PFSK-1 (cell line): ENCODE measurements at regions not wholly inside any gene's neighbourhood (a gene's known extent, or its start where the extent isn't known, plus 50 kb on each side); places are given as distances from the start of the nearest gene placed in this dataset.

Source experiments
- FOXP2 ChIP-seq: optimal IDR thresholded peaks from 2 replicates; pipeline ENCODE3; 2011; ENCODE audit warnings: borderline replicate concordance, control low read depth, inconsistent platforms; ENCODE audit not compliant: insufficient read depth; ENCODE audit errors: extremely low read length, extremely low read depth
- POLR2AphosphoS5 ChIP-seq: IDR thresholded peaks from 2 replicates; pipeline ENCODE4 v1.6.1; 2012; ENCODE audit warnings: low read depth, mild to moderate bottlenecking, control low read depth, low read length, moderate library complexity
- REST ChIP-seq, 2 experiments: IDR thresholded peaks; 2 replicates each; pipeline versions ENCODE4 v1.6.1 to v1.8.0; 2011 to 2012; ENCODE audit warnings: low read depth in 2 of 2, low read length in 2 of 2, control low read depth in 1 of 2, inconsistent platforms in 1 of 2, mild to moderate bottlenecking in 1 of 2, moderate library complexity in 1 of 2; ENCODE audit not compliant: insufficient read depth in 1 of 2
- SIN3A ChIP-seq: IDR thresholded peaks from 2 replicates; pipeline ENCODE4 v1.6.1; 2012; ENCODE audit warnings: mild to moderate bottlenecking, low read length, moderate library complexity, borderline replicate concordance; ENCODE audit not compliant: insufficient read depth
- TAF1 ChIP-seq: IDR thresholded peaks from 2 replicates; pipeline ENCODE4 v1.6.1; 2012; ENCODE audit warnings: low read length, control low read depth, borderline replicate concordance; ENCODE audit not compliant: insufficient read depth

- TF ChIP-seq REST (IDR thresholded peaks at IDR 0.05; ENCODE audit: insufficient read depth in 1 of 2, low read depth in 2 of 2, low read length in 2 of 2) (no peak), FOXP2 (no peak), POLR2AphosphoS5 (no peak), SIN3A (no peak), TAF1 (no peak)
Observed at GRCh38 chr3:99549220-99549619, 89.2 kb upstream of the COL8A1 start.

DNA sequence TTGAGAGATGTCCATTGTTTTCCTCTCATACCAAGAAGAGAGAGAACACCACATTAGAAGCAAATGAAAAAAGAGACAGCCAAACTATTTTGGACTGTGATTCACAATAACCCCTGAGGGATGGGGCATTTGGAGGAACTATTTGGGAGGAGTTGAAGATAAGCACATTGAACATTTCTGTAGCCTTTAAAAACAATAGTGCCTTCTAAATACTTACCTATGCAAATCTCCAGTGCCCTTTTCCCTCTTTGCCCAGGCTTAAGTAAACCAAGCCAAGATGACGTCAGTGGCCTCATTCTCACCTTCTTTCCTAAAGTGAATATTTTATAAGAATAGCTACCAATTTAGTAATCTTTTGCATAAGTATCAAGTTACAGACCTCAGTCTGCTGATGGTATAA lies 89.7 kb upstream of the COL8A1 start:
- TF ChIP-seq POLR2AphosphoS5 = no peak

DNA sequence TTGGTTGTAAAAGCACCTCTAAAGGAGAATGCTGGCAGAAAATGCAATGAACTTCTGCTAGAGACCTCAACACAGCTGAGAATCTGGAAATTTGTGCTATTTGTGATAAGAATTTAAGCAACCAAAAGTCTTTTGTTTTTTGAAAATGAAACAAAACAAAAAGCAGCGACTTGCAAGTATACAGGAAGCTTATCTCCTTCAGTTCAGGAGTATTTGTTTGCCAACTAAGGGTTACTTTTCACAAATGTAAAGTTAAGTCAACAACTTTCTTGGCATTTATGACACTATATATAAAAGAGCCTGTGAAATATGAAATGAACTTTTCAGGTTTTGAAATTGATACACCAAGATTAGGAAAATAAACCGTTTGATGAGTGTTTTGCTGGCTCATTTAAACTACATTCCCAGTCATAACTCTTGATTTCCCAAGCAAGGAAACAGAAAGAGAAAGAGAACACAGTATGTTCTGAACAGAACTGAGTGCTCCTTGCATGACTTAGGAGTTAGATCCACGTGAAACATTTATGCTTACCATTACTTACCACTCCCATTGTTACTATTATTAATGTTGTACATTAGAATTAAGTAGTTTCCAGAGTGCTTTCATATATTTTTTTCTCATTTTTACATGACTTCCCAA lies 92.3 kb upstream of the COL8A1 start:
- TF ChIP-seq FOXP2 (no peak), REST (IDR thresholded peaks at IDR 0.05; ENCODE audit: insufficient read depth in 1 of 2, low read depth in 2 of 2, low read length in 2 of 2) (no peak), TAF1 (no peak), POLR2AphosphoS5 (no peak), SIN3A (no peak)

GRCh38 chr3:99544786-99545281 lies 93.6 kb upstream of the COL8A1 start:
- TF ChIP-seq SIN3A (no peak), REST (IDR thresholded peaks at IDR 0.05; ENCODE audit: insufficient read depth in 1 of 2, low read depth in 2 of 2, low read length in 2 of 2) (no peak), FOXP2 (no peak), TAF1 (no peak), POLR2AphosphoS5 (no peak)

DNA sequence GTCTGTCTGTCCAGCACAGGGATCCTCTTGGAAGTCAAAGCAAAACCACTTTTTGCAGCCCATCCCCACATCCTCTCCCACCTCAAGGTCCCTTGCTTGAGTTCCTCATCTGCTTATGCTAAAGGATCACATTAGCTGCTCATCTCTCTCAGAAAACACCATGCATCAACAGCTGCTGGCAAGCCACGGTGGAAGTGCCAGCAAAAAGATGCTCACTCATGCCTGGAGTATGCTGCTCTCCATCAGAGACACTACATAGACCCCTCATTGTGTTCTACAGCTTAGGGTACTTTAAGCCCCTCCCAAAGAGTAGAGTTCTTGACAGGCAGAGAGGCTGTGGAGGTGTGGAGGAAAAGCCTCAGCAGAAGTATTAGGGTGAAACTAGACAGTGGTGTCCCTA lies 94.6 kb upstream of the COL8A1 start:
- no peak for TF ChIP-seq FOXP2
- TF ChIP-seq TAF1 = no peak
- TF ChIP-seq SIN3A = no peak
- TF ChIP-seq POLR2AphosphoS5 = no peak
- TF ChIP-seq REST (IDR thresholded peaks at IDR 0.05; ENCODE audit: insufficient read depth in 1 of 2, low read depth in 2 of 2, low read length in 2 of 2) = no peak
